Erythroblast (primary cell): ENCODE measurements at regions not wholly inside any gene's neighbourhood (a gene's known extent, or its start where the extent isn't known, plus 50 kb on each side); places are given as distances from the start of the nearest gene placed in this dataset.

Experiments used
- GATA1 ChIP-seq: IDR thresholded peaks from 2 replicates; pipeline ENCODE4 v1.6.1; 2011; ENCODE audit warnings: low read depth, mild to moderate bottlenecking, control low read depth, low read length, moderate library complexity
- POLR2A ChIP-seq: IDR thresholded peaks from 2 replicates; pipeline ENCODE4 v1.6.1; 2011; ENCODE audit warnings: mild to moderate bottlenecking, low read length

DNA sequence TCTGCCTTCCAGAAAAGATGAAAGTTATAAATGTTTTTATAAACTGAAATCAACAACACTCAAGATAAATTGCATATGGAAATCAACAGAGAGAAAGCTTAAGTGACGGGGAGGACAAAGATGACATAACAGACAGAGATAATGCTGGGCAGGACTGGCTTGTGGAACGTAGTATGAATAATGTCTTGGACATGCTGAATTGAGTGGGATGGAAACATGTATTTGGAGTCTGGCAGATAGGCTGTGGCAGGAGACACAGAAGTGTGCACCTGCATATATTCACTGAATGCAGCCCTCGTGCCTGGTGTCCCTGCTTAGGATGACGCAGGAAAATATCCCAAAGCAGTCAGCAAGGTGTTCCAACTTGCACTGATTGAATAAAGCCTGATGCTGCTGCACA is 318.2 kb downstream of the CBLN2 start:
- TF ChIP-seq POLR2A: no peak
- TF ChIP-seq GATA1: no peak
